GM12875 (cell line): ENCODE measurements at regions not wholly inside any gene's neighbourhood (a gene's known extent, or its start where the extent isn't known, plus 50 kb on each side); places are given as distances from the start of the nearest gene placed in this dataset.

Experiments used
- H3K4me3 ChIP-seq: one replicate; pipeline ENCODE4 v1.5.1; 2011; ENCODE audit warnings: low read depth, low read length, control low read depth
- TF ChIP-seq, protein P1 (sequence below): IDR thresholded peaks from 2 replicates; pipeline ENCODE4 v1.5.1; 2011; ENCODE audit warnings: low read depth, mild to moderate bottlenecking, control low read depth, inconsistent platforms, low read length, moderate library complexity, borderline replicate concordance; ENCODE audit not compliant: insufficient read depth

DNA sequence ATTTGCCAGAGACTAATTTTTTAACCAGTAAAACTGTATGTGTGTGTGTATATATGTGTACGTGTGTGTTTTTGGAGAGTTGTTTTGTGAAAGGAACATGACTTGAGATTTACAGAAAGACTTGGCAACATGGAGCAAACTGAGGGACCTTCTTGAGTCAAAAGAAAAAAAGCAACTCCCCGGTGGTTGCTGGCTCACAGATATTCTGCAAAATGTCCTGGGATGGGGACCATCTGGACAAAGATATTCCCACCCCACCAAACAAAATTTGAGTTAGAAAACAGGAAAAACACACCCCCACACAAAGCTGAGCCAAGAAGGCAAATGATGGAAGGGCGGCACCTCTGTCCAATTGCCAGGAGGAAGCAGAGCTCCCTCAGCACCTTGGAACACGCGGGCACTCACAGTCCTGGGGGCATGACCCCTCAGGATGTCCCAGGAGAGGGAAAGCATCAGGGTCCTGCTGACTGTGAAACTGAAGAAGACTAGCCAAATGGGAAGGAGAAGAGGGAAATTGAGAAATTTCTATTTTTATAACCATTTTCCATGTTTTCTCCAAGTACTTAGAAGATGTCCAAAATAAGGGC is 290.2 kb upstream of the ACVR2A start:
- TF ChIP-seq, protein P1, sequence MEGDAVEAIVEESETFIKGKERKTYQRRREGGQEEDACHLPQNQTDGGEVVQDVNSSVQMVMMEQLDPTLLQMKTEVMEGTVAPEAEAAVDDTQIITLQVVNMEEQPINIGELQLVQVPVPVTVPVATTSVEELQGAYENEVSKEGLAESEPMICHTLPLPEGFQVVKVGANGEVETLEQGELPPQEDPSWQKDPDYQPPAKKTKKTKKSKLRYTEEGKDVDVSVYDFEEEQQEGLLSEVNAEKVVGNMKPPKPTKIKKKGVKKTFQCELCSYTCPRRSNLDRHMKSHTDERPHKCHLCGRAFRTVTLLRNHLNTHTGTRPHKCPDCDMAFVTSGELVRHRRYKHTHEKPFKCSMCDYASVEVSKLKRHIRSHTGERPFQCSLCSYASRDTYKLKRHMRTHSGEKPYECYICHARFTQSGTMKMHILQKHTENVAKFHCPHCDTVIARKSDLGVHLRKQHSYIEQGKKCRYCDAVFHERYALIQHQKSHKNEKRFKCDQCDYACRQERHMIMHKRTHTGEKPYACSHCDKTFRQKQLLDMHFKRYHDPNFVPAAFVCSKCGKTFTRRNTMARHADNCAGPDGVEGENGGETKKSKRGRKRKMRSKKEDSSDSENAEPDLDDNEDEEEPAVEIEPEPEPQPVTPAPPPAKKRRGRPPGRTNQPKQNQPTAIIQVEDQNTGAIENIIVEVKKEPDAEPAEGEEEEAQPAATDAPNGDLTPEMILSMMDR, result no peak
- H3K4me3 ChIP-seq, result no peak overlapping the region

DNA sequence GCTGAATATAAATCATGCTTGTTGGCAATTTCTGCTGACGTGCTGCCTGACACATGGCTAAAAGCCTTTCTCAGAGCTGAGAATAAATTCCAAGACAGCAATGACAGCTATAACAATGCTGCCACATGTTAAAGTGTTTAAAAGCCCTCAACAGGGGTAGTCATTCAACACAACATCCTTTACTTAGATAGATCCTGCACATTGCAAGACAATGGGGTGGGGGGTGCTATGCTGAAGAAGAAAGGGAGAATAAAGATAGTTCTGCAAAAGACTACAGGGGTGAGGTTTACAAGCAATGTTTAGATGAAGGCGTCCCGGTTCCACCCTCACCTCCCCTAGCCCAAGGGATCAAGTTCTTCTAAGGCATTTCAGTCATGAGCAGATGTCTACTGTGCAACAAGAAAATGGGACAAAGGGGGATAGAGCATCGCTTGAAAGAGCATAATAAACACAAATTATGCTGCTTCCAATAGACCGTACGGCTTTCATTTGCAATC is 291.0 kb upstream of the ACVR2A start:
- TF ChIP-seq, protein P1, result no peak

DNA sequence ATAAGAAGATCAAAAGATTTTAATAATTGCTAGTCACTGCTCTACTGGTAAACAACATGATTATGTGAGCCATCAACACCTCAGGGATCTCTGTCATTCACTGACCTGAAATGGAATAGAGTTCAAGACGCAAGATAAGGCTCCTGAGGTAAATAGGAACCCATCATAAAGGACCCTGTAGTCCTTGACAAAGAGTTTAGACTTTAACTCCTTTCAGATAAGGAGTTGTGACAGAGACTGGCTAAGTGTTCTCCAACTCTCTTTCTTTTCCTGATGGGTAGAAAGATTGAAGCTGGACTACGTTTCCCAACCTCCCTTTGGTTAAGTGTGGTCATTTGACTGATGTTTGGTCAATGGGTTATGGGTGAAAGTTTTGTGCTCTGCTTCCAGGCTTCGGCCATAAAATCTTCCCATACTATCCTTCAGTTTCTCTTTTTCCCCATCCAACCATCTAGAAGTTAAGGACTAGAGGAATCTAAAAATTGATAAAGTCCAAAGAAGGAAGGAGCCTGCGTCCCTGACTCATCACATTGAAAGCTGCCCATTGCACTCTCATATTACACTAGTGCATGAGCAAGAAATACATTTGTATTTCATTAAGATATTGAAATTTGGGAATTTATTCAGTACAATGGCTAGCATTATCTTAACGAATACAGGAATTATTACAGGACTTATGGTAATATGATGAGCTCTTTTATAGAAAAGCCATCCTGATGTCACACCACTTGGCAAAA is 293.7 kb upstream of the ACVR2A start:
- no peak overlapping the region for H3K4me3 ChIP-seq
- TF ChIP-seq, protein P1, result no peak

More for the DNA sequence above, 291.0 kb upstream of the ACVR2A start:
- H3K4me3 ChIP-seq, result no peak overlapping the region

DNA sequence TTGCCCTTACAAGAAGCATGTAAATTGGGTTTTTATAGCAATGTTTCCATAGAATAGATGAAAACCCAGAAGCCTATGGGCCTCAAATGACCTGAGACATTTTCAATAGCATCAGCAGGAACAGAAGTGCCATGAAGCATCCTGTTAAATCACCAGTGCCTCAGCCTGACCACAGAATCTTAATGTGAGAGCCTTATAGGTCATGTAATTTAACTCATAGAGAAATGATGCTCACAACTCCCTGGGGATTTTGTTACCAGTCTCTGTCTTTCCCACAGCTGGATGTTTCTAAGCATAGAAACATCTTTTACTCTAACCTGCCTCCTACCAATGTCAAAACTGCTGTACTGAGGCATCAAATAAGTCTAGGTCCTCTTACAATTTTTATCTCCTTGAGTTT is 295.8 kb upstream of the ACVR2A start:
- H3K4me3 ChIP-seq, result no peak overlapping the region
- TF ChIP-seq, protein P1, result no peak

DNA sequence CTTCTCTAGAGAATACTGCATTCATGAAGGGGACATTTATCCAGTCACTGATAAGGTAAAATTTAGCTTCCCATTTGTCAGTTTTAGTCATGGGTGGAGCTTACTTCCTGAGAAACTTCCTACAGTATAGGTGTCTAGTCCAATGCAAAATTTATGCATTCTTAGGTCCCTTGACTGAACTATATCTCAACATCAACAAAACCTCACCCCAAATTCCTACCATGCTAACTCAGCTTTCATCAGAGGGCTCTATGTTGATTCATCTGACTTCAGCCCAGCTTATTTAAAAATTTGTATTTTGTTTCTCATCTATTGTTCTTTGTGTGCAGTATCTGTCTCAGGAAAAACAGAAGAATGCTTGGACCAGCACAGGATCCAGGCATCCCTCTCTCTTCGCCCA is 296.4 kb upstream of the ACVR2A start:
- TF ChIP-seq, protein P1, result no peak
- no peak overlapping the region for H3K4me3 ChIP-seq

DNA sequence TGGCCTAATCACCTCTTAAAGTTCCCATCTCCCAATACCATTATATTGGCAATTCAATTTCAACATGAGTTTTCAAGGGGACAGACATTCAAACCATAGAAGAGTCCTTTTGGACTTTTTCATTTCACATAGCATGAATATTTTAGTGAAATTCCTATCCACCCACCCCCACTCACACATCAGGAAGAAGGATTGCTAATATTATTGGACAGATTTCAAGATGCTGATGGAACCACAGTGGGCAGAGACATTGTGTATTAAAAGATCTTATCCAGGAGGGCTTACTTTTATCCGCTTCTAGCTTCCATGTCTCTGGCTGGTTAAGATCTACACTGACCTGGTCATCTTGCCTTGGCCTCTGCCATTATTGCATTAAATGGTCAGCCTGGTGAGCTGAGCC is 297.4 kb upstream of the ACVR2A start:
- TF ChIP-seq, protein P1, result no peak
- H3K4me3 ChIP-seq, result no peak overlapping the region

DNA sequence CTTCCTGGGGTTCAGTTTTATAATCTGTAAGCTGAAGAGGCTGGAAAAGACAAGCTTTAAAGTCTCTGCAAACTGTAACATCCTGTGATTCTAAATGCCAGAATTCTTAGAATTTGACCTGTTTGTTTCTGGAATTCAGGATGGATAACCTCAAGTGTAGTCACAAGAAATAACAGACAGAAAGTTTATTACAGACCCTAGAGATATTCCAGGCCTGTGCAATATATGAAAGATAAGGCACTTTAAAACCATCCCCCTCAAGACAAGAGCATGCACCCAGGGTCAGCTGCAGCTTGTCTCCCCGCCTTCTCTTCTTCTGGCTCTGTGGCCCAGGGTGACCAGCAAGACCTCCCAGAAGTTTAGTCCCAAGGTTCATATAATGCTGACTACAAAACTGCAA is 298.7 kb upstream of the ACVR2A start:
- H3K4me3 ChIP-seq, result no peak overlapping the region
- TF ChIP-seq, protein P1, result no peak
